K562 (cell line): ENCODE measurements at regions not wholly inside any gene's neighbourhood (a gene's known extent, or its start where the extent isn't known, plus 50 kb on each side); places are given as distances from the start of the nearest gene placed in this dataset.

Source experiments
- ATAC-seq: fragments of 200-7000 bp; cut with Tn5 transposase; 3 replicates; pipeline ENCODE4 v1.9.1; 2020; ENCODE audit warnings: moderate library complexity
- BruUV-seq: library from RNA; stranded (reverse); fragments of 400-500 nt; replicated peaks from 2 replicates; lab custom pipeline; 2021; lab: Mats Ljungman, UMichigan
- CTCF ChIA-PET: fragments of 300-600 bp; formaldehyde crosslinking; extraction: SDS; loops from one replicate; lab custom pipeline; 2021; ENCODE audit warnings: low intra/inter-chr PET ratio; lab: Yijun Ruan, JAX
- POLR2A ChIA-PET: fragments of 300-600, 350-650 bp; sonication (Branson Sonifier 250); formaldehyde crosslinking; extraction: SDS; loops from one replicate; lab custom pipeline; 2021; ENCODE audit warnings: antibody characterized with exemption, inconsistent platforms; lab: Yijun Ruan, JAX
- DNase-seq, 4 experiments: peaks; one replicate each; pipeline versions ENCODE4 v3.0.0 to v3.0.0-alpha.2; 2011 to 2018; ENCODE audit warnings: low spot score in 3 of 4, mixed read lengths in 3 of 4; ENCODE audit errors: extremely low read depth in 1 of 4
- FAIRE-seq: peaks from 2 replicates; lab custom pipeline; 2011; peaks lifted over from hg19 to GRCh38; lab: Jason Lieb, UNC
- H2AFZ ChIP-seq: 2 replicates; pipeline ENCODE4 v1.6.0; 2011; ENCODE audit warnings: low read depth, low read length, control low read depth, inconsistent platforms
- H3K27ac ChIP-seq: fragments of 200-600 bp; 3 replicates; pipeline ENCODE4 v1.8.0; 2011; ENCODE audit warnings: low read depth, mild to moderate bottlenecking, control low read depth, inconsistent platforms, low read length, moderate library complexity, mixed read lengths; ENCODE audit errors: extremely low read depth
- H3K27me3 ChIP-seq, 2 experiments: fragments of 300-600 bp in 1 of 2; 2 replicates in 1 of 2; 3 replicates in 1 of 2; pipeline versions ENCODE4 v1.6.0 to v1.8.0; 2011; ENCODE audit warnings: inconsistent platforms in 2 of 2, low read length in 2 of 2, mild to moderate bottlenecking in 1 of 2, mixed read lengths in 1 of 2, moderate library complexity in 1 of 2; ENCODE audit not compliant: control insufficient read depth in 2 of 2, insufficient read depth in 2 of 2
- H3K36me3 ChIP-seq: fragments of 300-600 bp; 3 replicates; pipeline ENCODE4 v1.8.0; 2011; ENCODE audit warnings: mild to moderate bottlenecking, low read length, inconsistent platforms; ENCODE audit not compliant: control insufficient read depth, insufficient read depth
- H3K4me1 ChIP-seq, 2 experiments: fragments of 200-600 bp in 1 of 2; replicated peaks in 1 of 2; 2 replicates in 1 of 2; 3 replicates in 1 of 2; pipeline versions ENCODE4 v1.5.1 to v1.8.0; 2011; ENCODE audit warnings: inconsistent platforms in 2 of 2, low read length in 2 of 2, mild to moderate bottlenecking in 1 of 2, mixed read lengths in 1 of 2, moderate library complexity in 1 of 2; ENCODE audit not compliant: control insufficient read depth in 2 of 2, insufficient read depth in 2 of 2
- H3K4me2 ChIP-seq: 2 replicates; pipeline ENCODE4 v1.6.1; 2011; ENCODE audit warnings: low read length, control low read depth, inconsistent platforms, mixed read lengths; ENCODE audit not compliant: insufficient read depth
- H3K4me3 ChIP-seq: fragments of 200-600 bp; sonication (generic), shearing (Covaris generic); 2 replicates; pipeline ENCODE4 v1.5.1; 2016; ENCODE audit warnings: control low read depth, inconsistent platforms
- H3K79me2 ChIP-seq: fragments of 200-600 bp; 3 replicates; pipeline ENCODE4 v1.8.0; 2011; ENCODE audit warnings: low read length, inconsistent platforms; ENCODE audit not compliant: control insufficient read depth, insufficient read depth
- H3K9ac ChIP-seq, 2 experiments: 2 replicates each; pipeline versions ENCODE4 v1.6.0 to v1.6.1; 2011; ENCODE audit warnings: low read depth in 2 of 2, low read length in 2 of 2, control low read depth in 1 of 2, inconsistent platforms in 1 of 2, mild to moderate bottlenecking in 1 of 2, mixed read lengths in 1 of 2; ENCODE audit not compliant: insufficient read depth in 1 of 2
- H3K9me1 ChIP-seq: one replicate; pipeline ENCODE4 v1.6.0; 2011; ENCODE audit warnings: inconsistent platforms, mild to moderate bottlenecking, low read length, moderate library complexity; ENCODE audit not compliant: control insufficient read depth, insufficient read depth
- H3K9me3 ChIP-seq: replicated peaks from 2 replicates; pipeline ENCODE4 v1.5.1; 2011; ENCODE audit warnings: low read depth, low read length, inconsistent platforms; ENCODE audit not compliant: control insufficient read depth, insufficient read depth
- H4K20me1 ChIP-seq: replicated peaks from 2 replicates; pipeline ENCODE4 v1.6.1; 2011; ENCODE audit warnings: low read length, inconsistent platforms, mixed read lengths; ENCODE audit not compliant: control insufficient read depth, insufficient read depth
- FOXP1 ChIP-seq: sonication (generic); formaldehyde crosslinking; IDR thresholded peaks from 2 replicates; pipeline ENCODE4 v1.8.0; 2022; ENCODE audit warnings: mild to moderate bottlenecking, missing genetic modification reagents
- GABPB1 ChIP-seq: sonication (generic); formaldehyde crosslinking; IDR thresholded peaks from 2 replicates; pipeline ENCODE4 v1.8.0; 2022; ENCODE audit warnings: mild to moderate bottlenecking, missing genetic modification reagents
- KHSRP ChIP-seq: fragments of 450-650 bp; IDR thresholded peaks from 2 replicates; pipeline ENCODE4 v1.6.1; 2017
- MECOM ChIP-seq: fragments of 250-450 bp; sonication (Bioruptor Pico); IDR thresholded peaks from 2 replicates; pipeline ENCODE4 v1.8.0; 2022; ENCODE audit warnings: inconsistent platforms
- MIER1 ChIP-seq: fragments of 450-650 bp; IDR thresholded peaks from 2 replicates; pipeline ENCODE4 v1.6.1; 2016; ENCODE audit warnings: antibody characterized with exemption, mild to moderate bottlenecking, low read depth
- NR4A1 ChIP-seq, 2 experiments: fragments of 250-450 bp in 1 of 2; fragments of 450-650 bp in 1 of 2; sonication (Bioruptor Pico) in 1 of 2; IDR thresholded peaks; 2 replicates each; pipeline versions ENCODE4 v1.4.0 to v1.6.1; 2016 to 2020; ENCODE audit warnings: mild to moderate bottlenecking in 2 of 2, missing compliant biosample characterization in 1 of 2, missing genetic modification characterization in 1 of 2, moderate library complexity in 1 of 2
- PHF20 ChIP-seq: fragments of 450-650 bp; IDR thresholded peaks from 2 replicates; pipeline ENCODE4 v1.6.1; 2018; ENCODE audit not compliant: partially characterized antibody
- SNIP1 ChIP-seq: fragments of 450-650 bp; IDR thresholded peaks from 2 replicates; pipeline ENCODE4 v1.7.1; 2017; ENCODE audit warnings: low read depth, mild to moderate bottlenecking
- TAF7 ChIP-seq: fragments of 450-650 bp; IDR thresholded peaks from 2 replicates; pipeline ENCODE4 v1.6.1; 2016; ENCODE audit warnings: missing genetic modification characterization, missing compliant biosample characterization
- XRCC3 ChIP-seq: fragments of 450-650 bp; IDR thresholded peaks from 2 replicates; pipeline ENCODE4 v1.6.1; 2017; ENCODE audit warnings: mild to moderate bottlenecking, moderate library complexity
- ZNF347 ChIP-seq: fragments of 450-650 bp; formaldehyde crosslinking; IDR thresholded peaks from 2 replicates; pipeline ENCODE4 v1.4.0; 2020; ENCODE audit warnings: low read depth, mild to moderate bottlenecking, moderate library complexity
- ZNF76 ChIP-seq: fragments of 250-450 bp; sonication (Bioruptor Pico); IDR thresholded peaks from 2 replicates; pipeline ENCODE4 v1.4.0; 2020; ENCODE audit warnings: mild to moderate bottlenecking, moderate library complexity, borderline replicate concordance
- in situ Hi-C: fragments of 300-500 bp; cut with MboI; formaldehyde crosslinking; loops from 4 replicates; pipeline ENCODE4 v1.15.0; 2018; ENCODE audit warnings: inconsistent platforms, mixed read lengths
- intact Hi-C: fragments of 100-400 bp; cut with micrococcal nuclease; formaldehyde crosslinking; loops from 2 replicates; pipeline ENCODE4 v1.14.2; 2022
- TF ChIP-seq, protein P1 (sequence below): sonication (generic); formaldehyde crosslinking; IDR thresholded peaks from 2 replicates; pipeline ENCODE4 v1.8.1; 2023; ENCODE audit warnings: mild to moderate bottlenecking, missing genetic modification reagents
- TF ChIP-seq, protein P2 (sequence below), 2 experiments: fragments of 450-650 bp; IDR thresholded peaks; 2 replicates each; pipeline ENCODE4 v1.6.1; 2018; ENCODE audit warnings: mild to moderate bottlenecking in 2 of 2, low read depth in 1 of 2; ENCODE audit not compliant: partially characterized antibody in 2 of 2
- TF ChIP-seq, protein P3 (sequence below): fragments of 450-650 bp; formaldehyde crosslinking; IDR thresholded peaks from 2 replicates; pipeline ENCODE4 v1.4.0; 2022; ENCODE audit warnings: missing genetic modification characterization
- TF ChIP-seq, protein P4 (sequence below): fragments of 450-650 bp; conservative IDR thresholded peaks from 2 replicates; pipeline ENCODE4 v1.6.1; 2016; ENCODE audit warnings: missing genetic modification characterization, low read depth, mild to moderate bottlenecking, missing compliant biosample characterization, moderate library complexity

DNA sequence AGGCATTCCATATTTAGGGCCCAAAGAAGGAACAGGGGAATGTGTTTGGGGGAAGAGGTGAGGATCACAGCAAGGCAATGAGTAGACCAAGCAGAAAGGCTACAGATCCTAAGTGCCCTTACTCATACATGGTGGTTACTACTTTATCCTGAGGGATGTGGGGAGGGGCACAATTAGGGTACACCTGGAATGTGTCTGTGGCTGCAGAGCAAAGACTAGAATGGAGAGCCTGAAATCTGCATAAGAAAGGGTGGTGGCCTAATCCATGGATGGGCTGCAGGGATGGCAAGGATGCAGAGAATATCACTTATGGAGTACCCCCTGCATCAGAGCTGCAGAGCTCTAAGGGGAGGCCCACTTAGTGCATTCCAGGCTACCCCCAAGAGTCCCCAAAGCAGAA is 352.6 kb upstream of the TRPC7 start:
- Histone ChIP-seq H2AFZ (no peak overlapping the region), H3K4me3 (no peak overlapping the region), H3K9me1 (no peaks in the 10 kb centered on the region), H3K79me2 (no peaks in the 10 kb centered on the region), H3K9ac (no peak overlapping the region), H3K27me3 (no peaks in the 10 kb centered on the region), H3K36me3 (no peaks in the 10 kb centered on the region), H3K4me2 (no peak overlapping the region), H3K27ac (no peak overlapping the region), H3K9me3 (no peaks in the 10 kb centered on the region), H4K20me1 (no peaks in the 10 kb centered on the region), H3K4me1 (no peaks in the 10 kb centered on the region; a peak in 1 of 5 replicates)
- BruUV-seq = no TSS peak
- in situ Hi-C loops (no loop called here), intact Hi-C loops (no loop called here)
- ChIA-PET POLR2A (no interaction called here), CTCF (no interaction called here)
- ATAC-seq (no peak), DNase-seq (no peak), FAIRE-seq (no peak)
- no peak for TF ChIP-seq SNIP1
- TF ChIP-seq, protein P1, sequence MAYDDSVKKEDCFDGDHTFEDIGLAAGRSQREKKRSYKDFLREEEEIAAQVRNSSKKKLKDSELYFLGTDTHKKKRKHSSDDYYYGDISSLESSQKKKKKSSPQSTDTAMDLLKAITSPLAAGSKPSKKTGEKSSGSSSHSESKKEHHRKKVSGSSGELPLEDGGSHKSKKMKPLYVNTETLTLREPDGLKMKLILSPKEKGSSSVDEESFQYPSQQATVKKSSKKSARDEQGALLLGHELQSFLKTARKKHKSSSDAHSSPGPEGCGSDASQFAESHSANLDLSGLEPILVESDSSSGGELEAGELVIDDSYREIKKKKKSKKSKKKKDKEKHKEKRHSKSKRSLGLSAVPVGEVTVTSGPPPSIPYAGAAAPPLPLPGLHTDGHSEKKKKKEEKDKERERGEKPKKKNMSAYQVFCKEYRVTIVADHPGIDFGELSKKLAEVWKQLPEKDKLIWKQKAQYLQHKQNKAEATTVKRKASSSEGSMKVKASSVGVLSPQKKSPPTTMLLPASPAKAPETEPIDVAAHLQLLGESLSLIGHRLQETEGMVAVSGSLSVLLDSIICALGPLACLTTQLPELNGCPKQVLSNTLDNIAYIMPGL (CRISPR knock-in tag) = no peak
- no peak for TF ChIP-seq TAF7 (tag)
- no peak for TF ChIP-seq ZNF76
- no peak for TF ChIP-seq GABPB1 (CRISPR knock-in tag)
- TF ChIP-seq, protein P2, sequence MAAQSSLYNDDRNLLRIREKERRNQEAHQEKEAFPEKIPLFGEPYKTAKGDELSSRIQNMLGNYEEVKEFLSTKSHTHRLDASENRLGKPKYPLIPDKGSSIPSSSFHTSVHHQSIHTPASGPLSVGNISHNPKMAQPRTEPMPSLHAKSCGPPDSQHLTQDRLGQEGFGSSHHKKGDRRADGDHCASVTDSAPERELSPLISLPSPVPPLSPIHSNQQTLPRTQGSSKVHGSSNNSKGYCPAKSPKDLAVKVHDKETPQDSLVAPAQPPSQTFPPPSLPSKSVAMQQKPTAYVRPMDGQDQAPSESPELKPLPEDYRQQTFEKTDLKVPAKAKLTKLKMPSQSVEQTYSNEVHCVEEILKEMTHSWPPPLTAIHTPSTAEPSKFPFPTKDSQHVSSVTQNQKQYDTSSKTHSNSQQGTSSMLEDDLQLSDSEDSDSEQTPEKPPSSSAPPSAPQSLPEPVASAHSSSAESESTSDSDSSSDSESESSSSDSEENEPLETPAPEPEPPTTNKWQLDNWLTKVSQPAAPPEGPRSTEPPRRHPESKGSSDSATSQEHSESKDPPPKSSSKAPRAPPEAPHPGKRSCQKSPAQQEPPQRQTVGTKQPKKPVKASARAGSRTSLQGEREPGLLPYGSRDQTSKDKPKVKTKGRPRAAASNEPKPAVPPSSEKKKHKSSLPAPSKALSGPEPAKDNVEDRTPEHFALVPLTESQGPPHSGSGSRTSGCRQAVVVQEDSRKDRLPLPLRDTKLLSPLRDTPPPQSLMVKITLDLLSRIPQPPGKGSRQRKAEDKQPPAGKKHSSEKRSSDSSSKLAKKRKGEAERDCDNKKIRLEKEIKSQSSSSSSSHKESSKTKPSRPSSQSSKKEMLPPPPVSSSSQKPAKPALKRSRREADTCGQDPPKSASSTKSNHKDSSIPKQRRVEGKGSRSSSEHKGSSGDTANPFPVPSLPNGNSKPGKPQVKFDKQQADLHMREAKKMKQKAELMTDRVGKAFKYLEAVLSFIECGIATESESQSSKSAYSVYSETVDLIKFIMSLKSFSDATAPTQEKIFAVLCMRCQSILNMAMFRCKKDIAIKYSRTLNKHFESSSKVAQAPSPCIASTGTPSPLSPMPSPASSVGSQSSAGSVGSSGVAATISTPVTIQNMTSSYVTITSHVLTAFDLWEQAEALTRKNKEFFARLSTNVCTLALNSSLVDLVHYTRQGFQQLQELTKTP (IDR thresholded peaks at IDR 0.05; ENCODE audit: low read depth in 1 of 2, partially characterized antibody in 2 of 2) = no peak
- TF ChIP-seq MIER1 = no peak
- no peak for TF ChIP-seq MECOM (CRISPR knock-in tag)
- TF ChIP-seq ZNF347 (CRISPR knock-in tag) = no peak
- TF ChIP-seq, protein P3, sequence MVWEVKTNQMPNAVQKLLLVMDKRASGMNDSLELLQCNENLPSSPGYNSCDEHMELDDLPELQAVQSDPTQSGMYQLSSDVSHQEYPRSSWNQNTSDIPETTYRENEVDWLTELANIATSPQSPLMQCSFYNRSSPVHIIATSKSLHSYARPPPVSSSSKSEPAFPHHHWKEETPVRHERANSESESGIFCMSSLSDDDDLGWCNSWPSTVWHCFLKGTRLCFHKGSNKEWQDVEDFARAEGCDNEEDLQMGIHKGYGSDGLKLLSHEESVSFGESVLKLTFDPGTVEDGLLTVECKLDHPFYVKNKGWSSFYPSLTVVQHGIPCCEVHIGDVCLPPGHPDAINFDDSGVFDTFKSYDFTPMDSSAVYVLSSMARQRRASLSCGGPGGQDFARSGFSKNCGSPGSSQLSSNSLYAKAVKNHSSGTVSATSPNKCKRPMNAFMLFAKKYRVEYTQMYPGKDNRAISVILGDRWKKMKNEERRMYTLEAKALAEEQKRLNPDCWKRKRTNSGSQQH (CRISPR knock-in tag) = no peak
- no peak for TF ChIP-seq XRCC3
- TF ChIP-seq KHSRP = no peak
- TF ChIP-seq NR4A1 (CRISPR knock-in tag; IDR thresholded peaks at IDR 0.05) = no peak
- no peak for TF ChIP-seq NR4A1 (tag; IDR thresholded peaks at IDR 0.05)
- no peak for TF ChIP-seq PHF20
- TF ChIP-seq, protein P4, sequence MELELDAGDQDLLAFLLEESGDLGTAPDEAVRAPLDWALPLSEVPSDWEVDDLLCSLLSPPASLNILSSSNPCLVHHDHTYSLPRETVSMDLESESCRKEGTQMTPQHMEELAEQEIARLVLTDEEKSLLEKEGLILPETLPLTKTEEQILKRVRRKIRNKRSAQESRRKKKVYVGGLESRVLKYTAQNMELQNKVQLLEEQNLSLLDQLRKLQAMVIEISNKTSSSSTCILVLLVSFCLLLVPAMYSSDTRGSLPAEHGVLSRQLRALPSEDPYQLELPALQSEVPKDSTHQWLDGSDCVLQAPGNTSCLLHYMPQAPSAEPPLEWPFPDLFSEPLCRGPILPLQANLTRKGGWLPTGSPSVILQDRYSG = no peak
- no peak for TF ChIP-seq FOXP1 (CRISPR knock-in tag)
